ENCODE measurements at regions not wholly inside any gene's neighbourhood (a gene's known extent, or its start where the extent isn't known, plus 50 kb on each side); places are given as distances from the start of the nearest gene placed in this dataset.

GRCh38 chr14:56860441-56860840 is 50.2 kb upstream of the OTX2 start:
- no peak overlapping the region for H3K4me2 ChIP-seq (ENCODE audit: insufficient read depth, insufficient read length, low read length)
- TF ChIP-seq CTCF (conservative IDR thresholded peaks at IDR 0.05): no peak
- DNase-seq: no peak
- no peak overlapping the region for H4K8ac ChIP-seq (replicated peaks; ENCODE audit: insufficient read length, low read depth, low read length)
- no peak overlapping the region for H2BK20ac ChIP-seq (ENCODE audit: low read depth, low read length, poor library complexity, severe bottlenecking)
- no peak overlapping the region for H3K27ac ChIP-seq (ENCODE audit: insufficient read length, low read depth, low read length)
- no CpG with 5 or more reads among the region's 4 CpGs for WGBS (ENCODE audit: extremely low coverage, insufficient read length, low lambda C conversion rate)
- Mint-ChIP-seq H3K27ac (no peak overlapping the region; a peak in 1 of 7 replicates), H3K4me1 (peaks cover 56% of the 10 kb centered on the region in 2 experiments), H3K36me3 (ENCODE audit: insufficient read depth in 1 of 3, low read depth in 3 of 3) (no peaks in the 10 kb centered on the region), H3K27me3 (ENCODE audit: low read depth) (peaks cover 3% of the 10 kb centered on the region), H3K9me3 (no peaks in the 10 kb centered on the region), H3K4me3 (no peak overlapping the region)
- H2BK5ac ChIP-seq (ENCODE audit: insufficient read length, low read length): no peak overlapping the region
- H2AFZ ChIP-seq (ENCODE audit: low read length): no peak overlapping the region
- H3K23ac ChIP-seq (ENCODE audit: insufficient read length, low read depth, low read length): no peak overlapping the region
- H3K18ac ChIP-seq (ENCODE audit: insufficient read length, low read depth, low read length): no peak overlapping the region
- H3K79me1 ChIP-seq (ENCODE audit: insufficient read depth, low read depth, low read length, poor library complexity, severe bottlenecking): no peaks in the 10 kb centered on the region
- no peak overlapping the region for H3K56ac ChIP-seq (ENCODE audit: insufficient read length, low read depth, low read length)
- peaks cover 4% of the 10 kb centered on the region; the same call in 1 of the 2 replicates for H3K4me1 ChIP-seq (ENCODE audit: insufficient read depth, low read length)
- no peak overlapping the region for H2AK5ac ChIP-seq (ENCODE audit: insufficient read length, low read length)
- H2BK120ac ChIP-seq (ENCODE audit: low read depth, low read length, poor library complexity, severe bottlenecking): no peak overlapping the region
- H3K79me2 ChIP-seq (ENCODE audit: insufficient read depth, low read length): no peaks in the 10 kb centered on the region
- peaks cover 4% of the 10 kb centered on the region for H3K23me2 ChIP-seq (ENCODE audit: insufficient read length, low read depth, low read length, poor library complexity, severe bottlenecking)
- H3K4ac ChIP-seq (ENCODE audit: low read depth, low read length): no peak overlapping the region
- H3K9me3 ChIP-seq (ENCODE audit: control insufficient read depth, low read depth, low read length): no peaks in the 10 kb centered on the region
- H4K5ac ChIP-seq (ENCODE audit: insufficient read length, low read depth, low read length): no peak overlapping the region
- no peaks in the 10 kb centered on the region; the same call in 1 of the 2 replicates for H3K27me3 ChIP-seq (ENCODE audit: insufficient read depth, low read length)
- no peak overlapping the region for H3T11ph ChIP-seq (ENCODE audit: low read length)
- H3K14ac ChIP-seq (ENCODE audit: insufficient read depth, low read length): no peak overlapping the region
- no peak overlapping the region for H2BK15ac ChIP-seq (ENCODE audit: low read depth, low read length)
- no peak overlapping the region for H4K91ac ChIP-seq (ENCODE audit: insufficient read length, low read depth, low read length)
- H3K9ac ChIP-seq (ENCODE audit: extremely low read depth, insufficient read length, low read length): no peak overlapping the region
- H2BK12ac ChIP-seq (ENCODE audit: insufficient read length, low read depth, low read length): no peak overlapping the region
- no peaks in the 10 kb centered on the region for H4K20me1 ChIP-seq (ENCODE audit: control insufficient read depth, insufficient read depth, insufficient read length)

All from H9 (cell line).